ENCODE measurements at regions not wholly inside any gene's neighbourhood (a gene's known extent, or its start where the extent isn't known, plus 50 kb on each side); places are given as distances from the start of the nearest gene placed in this dataset.

DNA sequence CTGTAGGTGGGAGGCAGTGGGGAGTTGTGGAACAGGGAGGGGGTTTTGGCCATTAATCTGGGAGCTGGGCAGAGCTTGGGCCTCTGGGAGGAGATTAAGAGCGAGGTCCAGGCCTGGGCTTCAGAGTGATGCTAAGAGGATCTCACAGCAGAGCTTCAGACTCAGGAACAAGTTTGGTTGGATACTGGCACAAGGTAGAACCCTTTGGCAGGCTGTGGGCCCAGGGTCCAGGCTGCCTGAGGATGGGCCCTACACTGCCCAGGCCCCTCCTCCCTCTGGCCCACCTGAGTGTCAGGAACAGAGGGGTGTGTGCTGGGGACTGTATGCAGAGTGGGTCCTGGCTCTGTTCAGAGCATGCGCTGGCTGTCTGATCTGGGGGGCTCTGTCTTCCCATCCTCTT lies 334.9 kb downstream of the CYP26B1 start:
- DNase-seq (ENCODE audit: low read depth in 2 of 2), result no peak

GRCh38 chr2:71811726-71812125 lies 335.9 kb downstream of the CYP26B1 start:
- no peak for DNase-seq (ENCODE audit: low read depth in 2 of 2)

DNA sequence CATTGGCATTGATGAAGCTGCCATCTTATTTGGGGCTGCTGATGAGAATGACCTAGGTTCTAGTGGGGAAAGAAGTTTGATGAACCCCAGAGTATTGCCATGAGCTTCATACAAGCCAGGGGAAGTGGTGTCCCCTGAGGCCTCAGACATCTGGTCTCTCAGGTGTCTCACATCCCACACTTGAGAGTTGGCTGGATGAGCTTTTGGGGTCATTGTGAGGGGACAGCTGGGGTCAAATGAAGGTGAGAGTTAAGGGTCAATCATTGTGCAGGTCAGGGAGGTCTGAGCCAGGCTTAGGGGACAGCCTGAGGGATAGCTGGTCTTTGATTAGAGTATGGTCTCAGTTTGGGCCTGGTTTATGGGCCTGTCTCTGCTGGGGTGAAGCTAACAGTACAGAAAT lies 336.5 kb downstream of the CYP26B1 start:
- DNase-seq (ENCODE audit: low read depth in 2 of 2), result no peak

GRCh38 chr2:71807581-71808451 lies 339.8 kb downstream of the CYP26B1 start:
- DNase-seq (ENCODE audit: low read depth in 2 of 2), result no peak

DNA sequence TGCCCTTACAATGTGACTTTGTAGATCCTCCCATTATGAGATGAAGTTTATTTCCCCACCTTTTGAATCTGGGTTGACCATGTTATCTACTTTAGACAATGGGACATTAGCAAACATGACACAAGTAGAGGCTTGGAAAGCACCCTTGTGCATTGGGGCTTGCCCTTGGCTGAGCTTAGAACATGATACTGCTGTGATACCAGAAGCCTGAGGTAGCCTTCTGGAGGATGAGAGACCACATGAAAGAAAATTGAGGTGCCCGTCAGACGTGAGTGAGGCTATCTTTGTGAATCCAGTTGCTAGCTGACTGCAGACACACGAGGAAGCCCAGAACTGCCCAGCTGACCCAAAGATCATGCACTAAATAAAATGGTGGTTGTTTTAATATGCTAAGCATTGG lies 341.2 kb downstream of the CYP26B1 start:
- no peak for DNase-seq (ENCODE audit: low read depth in 2 of 2)

DNA sequence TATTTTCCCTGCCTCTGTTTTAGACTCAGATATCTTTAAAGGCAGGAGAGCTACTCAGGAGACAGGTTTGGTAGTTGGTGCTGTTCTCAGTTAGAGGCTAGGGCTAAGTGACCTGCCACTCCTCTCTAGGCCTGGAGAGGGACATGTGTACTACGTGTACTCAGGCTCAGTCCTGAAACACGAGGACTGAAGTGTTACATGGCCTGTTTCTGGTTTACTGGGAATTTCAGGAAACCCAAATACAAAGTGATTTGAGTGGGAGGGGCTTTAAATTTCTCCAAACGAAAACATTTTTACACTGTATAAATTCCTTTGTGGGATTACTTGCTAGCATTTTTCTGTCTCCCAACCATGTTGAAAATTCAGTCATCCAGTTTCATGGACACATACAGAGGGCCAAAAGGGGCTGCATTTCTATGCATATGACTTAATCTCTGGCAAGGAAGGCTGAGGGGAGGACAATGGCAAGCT lies 343.3 kb downstream of the CYP26B1 start:
- no peak for DNase-seq (ENCODE audit: low read depth in 2 of 2)

- no peak for DNase-seq (ENCODE audit: low read depth in 2 of 2)
Observed at GRCh38 chr2:71803398-71803797, 344.3 kb downstream of the CYP26B1 start.

- no peak for DNase-seq (ENCODE audit: low read depth in 2 of 2)
Observed at GRCh38 chr2:71802556-71802955, 345.1 kb downstream of the CYP26B1 start.

GRCh38 chr2:71801969-71802368 lies 345.7 kb downstream of the CYP26B1 start:
- no peak for DNase-seq (ENCODE audit: low read depth in 2 of 2)

- no peak for DNase-seq (ENCODE audit: low read depth in 2 of 2)
Observed at GRCh38 chr2:71801556-71801955, 346.1 kb downstream of the CYP26B1 start.

- DNase-seq (ENCODE audit: low read depth in 2 of 2), result no peak
Observed at GRCh38 chr2:71800851-71801250, 346.8 kb downstream of the CYP26B1 start.

GRCh38 chr2:71800106-71800809 lies 346.9 kb downstream of the DYSF start:
- DNase-seq (ENCODE audit: low read depth in 2 of 2), result no peak

DNA sequence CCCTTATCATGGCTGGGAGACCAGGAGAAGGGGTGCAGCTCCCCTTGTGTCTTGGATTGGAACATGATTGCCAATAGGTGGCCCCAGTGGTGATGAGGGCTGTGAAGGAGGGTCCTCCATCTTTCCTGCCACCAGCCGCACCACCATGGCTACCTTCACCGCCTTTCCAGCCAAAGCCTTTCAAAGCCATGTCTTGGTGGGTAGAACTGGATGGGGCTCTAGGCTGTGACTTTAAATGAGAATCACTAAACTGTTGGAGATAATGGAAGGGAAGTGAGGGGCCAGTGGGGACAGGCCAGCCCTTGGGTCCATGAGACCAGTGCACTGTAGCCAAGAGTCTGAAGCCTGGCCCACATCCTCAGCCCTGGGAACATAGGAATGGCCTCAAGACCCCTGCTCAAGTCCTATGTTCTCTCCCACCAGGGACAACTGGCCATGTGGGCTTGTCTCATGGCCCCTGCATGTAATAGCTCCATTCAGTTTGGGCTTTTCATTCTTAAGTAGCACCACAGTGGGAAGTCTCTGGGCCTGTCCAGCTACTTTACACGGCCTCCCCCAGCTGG lies 345.7 kb downstream of the DYSF start:
- no peak for DNase-seq (ENCODE audit: low read depth in 2 of 2)

GRCh38 chr2:71798266-71799012 lies 345.1 kb downstream of the DYSF start:
- DNase-seq (ENCODE audit: low read depth in 2 of 2), result no peak

GRCh38 chr2:71797035-71797810 lies 343.9 kb downstream of the DYSF start:
- DNase-seq (ENCODE audit: low read depth in 2 of 2), result no peak

DNA sequence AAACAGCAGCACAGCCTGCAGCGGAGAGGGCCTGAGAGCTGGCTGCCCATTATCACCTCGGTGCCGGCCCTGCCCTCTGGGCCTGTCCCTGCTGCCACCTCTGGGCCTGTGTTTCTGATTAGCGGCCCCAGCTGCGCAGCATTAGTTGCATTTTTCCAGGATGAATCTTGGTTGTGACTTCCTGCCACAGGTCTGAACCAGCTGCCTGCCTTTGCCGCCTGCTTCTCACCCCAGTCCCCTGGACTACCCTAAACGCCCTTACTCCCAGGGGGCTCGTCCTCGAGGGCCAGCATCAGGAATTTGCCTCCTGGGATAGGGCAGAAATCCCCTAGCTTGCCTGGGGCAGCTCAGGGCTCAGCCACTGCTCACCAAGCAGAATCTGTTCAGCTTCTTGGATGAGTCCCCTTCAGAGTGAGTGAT lies 342.8 kb downstream of the DYSF start:
- no peak for DNase-seq (ENCODE audit: low read depth in 2 of 2)

DNA sequence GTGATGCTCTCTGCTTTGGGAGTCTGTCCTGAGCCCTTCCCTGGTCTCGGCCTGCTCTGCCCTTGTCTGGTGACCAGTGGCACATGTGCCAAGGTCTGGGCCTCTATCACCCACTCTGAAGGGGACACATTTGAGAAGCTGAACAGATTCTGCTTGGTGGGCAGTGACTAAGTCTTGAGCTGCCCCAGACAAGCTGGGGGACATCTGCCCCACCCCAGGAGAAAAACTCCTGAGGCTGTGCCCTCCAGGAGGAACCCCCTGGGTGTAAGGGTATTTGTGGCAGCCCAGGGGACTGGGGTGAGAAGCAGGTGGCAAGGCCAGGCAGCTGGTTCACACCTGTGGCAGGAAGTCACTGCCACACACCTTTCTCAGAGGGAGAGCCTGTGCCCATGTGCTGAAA lies 342.1 kb downstream of the DYSF start:
- no peak for DNase-seq (ENCODE audit: low read depth in 2 of 2)

- no peak for DNase-seq (ENCODE audit: low read depth in 2 of 2)
Observed at GRCh38 chr2:71794611-71795010, 341.2 kb downstream of the DYSF start.

DNA sequence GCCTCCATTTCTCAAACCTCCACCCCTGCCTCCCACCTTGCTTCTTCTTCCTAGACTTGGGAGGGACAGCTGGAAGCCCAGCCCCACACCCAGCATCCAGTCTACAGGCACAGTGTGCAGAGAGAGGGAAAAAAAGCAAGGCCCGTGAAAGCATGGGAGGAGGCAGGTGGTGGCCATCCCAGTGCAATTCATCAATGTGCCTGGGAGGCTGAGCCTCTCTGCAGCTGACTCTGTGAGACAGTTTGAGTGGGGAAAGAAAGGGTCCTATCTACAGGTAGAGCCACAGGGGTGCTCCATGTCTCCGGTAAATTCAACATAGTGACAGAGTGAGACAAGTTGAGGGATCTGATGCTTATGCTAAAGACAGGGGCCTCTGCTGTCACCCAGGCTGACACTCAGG lies 340.6 kb downstream of the DYSF start:
- DNase-seq (ENCODE audit: low read depth in 2 of 2), result no peak

GRCh38 chr2:71792926-71793761 lies 339.8 kb downstream of the DYSF start:
- no peak for DNase-seq (ENCODE audit: low read depth in 2 of 2)

Measured in stimulated activated CD4-positive, alpha-beta T cell treated with anti-CD3 and anti-CD28 coated beads, Interleukin-1b, Interleukin-23, amount 100 ng/mL, for 4 hours (primary cell).